Kidney (tissue), 13 donors: ENCODE measurements at regions not wholly inside any gene's neighbourhood (a gene's known extent, or its start where the extent isn't known, plus 50 kb on each side); places are given as distances from the start of the nearest gene placed in this dataset.

Experiments
- DNase-seq, 5 donors: peaks; one replicate each; pipeline ENCODE4 v3.0.0-alpha.2; 2013 to 2020
- FAIRE-seq: peaks from 2 replicates; lab custom pipeline; 2012; peaks lifted over from hg19 to GRCh38; lab: Jason Lieb, UNC
- H3K27ac ChIP-seq, 2 donors: one replicate each; pipeline ENCODE4 v1.7.0; 2013; ENCODE audit warnings: low read depth in 2 of 2, low read length in 2 of 2, inconsistent platforms in 1 of 2
- H3K27me3 ChIP-seq: one replicate; pipeline ENCODE4 v1.7.1; 2013; ENCODE audit warnings: low read length, inconsistent platforms; ENCODE audit not compliant: control insufficient read depth, insufficient read depth
- H3K36me3 ChIP-seq, 3 donors: one replicate each; pipeline versions ENCODE4 v1.7.0 to v1.7.1; 2013; ENCODE audit warnings: low read length in 3 of 3, control low read depth in 1 of 3, inconsistent platforms in 1 of 3; ENCODE audit not compliant: insufficient read depth in 3 of 3, control insufficient read depth in 2 of 3
- H3K4me1 ChIP-seq, 3 donors: one replicate each; pipeline versions ENCODE4 v1.7.0 to v1.7.1; 2013; ENCODE audit warnings: low read length in 3 of 3, inconsistent platforms in 1 of 3, low read depth in 1 of 3; ENCODE audit not compliant: control insufficient read depth in 2 of 3, insufficient read depth in 2 of 3
- H3K4me3 ChIP-seq, 3 donors: one replicate each; pipeline versions ENCODE4 v1.7.0 to v1.8.1; 2013; ENCODE audit warnings: low read length in 3 of 3, control low read depth in 1 of 3, inconsistent platforms in 1 of 3
- H3K9ac ChIP-seq, 3 donors: one replicate each; pipeline versions ENCODE4 v1.7.0 to v1.7.1; 2013; ENCODE audit warnings: low read length in 3 of 3, control low read depth in 1 of 3, inconsistent platforms in 1 of 3
- H3K9me3 ChIP-seq, 3 donors: one replicate each; pipeline versions ENCODE4 v1.7.0 to v1.7.1; 2013; ENCODE audit warnings: low read length in 3 of 3, control low read depth in 1 of 3, inconsistent platforms in 1 of 3; ENCODE audit not compliant: control insufficient read depth in 2 of 3, insufficient read depth in 1 of 3
- CTCF ChIP-seq: IDR thresholded peaks from 3 replicates; pipeline ENCODE4 v1.5.1; 2012; ENCODE audit warnings: mild to moderate bottlenecking, moderate library complexity, borderline replicate concordance; ENCODE audit not compliant: insufficient read depth; ENCODE audit errors: extremely low read depth
- intact Hi-C: fragments of 100-400 bp; cut with DNase I; formaldehyde crosslinking; loops from one replicate; pipeline ENCODE4 v1.11.1; 2022
- donor health status: control.
- donor health status: control.
- donor health status: control.
- donor health status: control.
- donor health status: control.
- donor health status: DM: yes; HTN: yes; CAD: no.
- donor health status: Normal renal cell carcinoma (clear cell type).

- no peak for TF ChIP-seq CTCF
- no peak overlapping the region for H3K4me3 ChIP-seq
- DNase-seq = no peak
- H3K36me3 ChIP-seq = no peaks in the 10 kb centered on the region
- H3K9me3 ChIP-seq = peaks cover 0 to 2% (median 0%) of the 10 kb centered on the region in 3 donors
- no peaks in the 10 kb centered on the region for H3K4me1 ChIP-seq
- no peak overlapping the region for H3K9ac ChIP-seq
- no peaks in the 10 kb centered on the region for H3K27me3 ChIP-seq
- no peak for FAIRE-seq
- intact Hi-C loops = no loop called here
- H3K27ac ChIP-seq = no peak overlapping the region
Measured at GRCh38 chr10:86600296-86600695, 54.1 kb upstream of the OPN4 start.

- DNase-seq = no peak
- no peak for FAIRE-seq
- no peaks in the 10 kb centered on the region for H3K4me1 ChIP-seq
- no peak overlapping the region for H3K4me3 ChIP-seq
- intact Hi-C loops = no loop called here
- H3K36me3 ChIP-seq = no peaks in the 10 kb centered on the region
- no peaks in the 10 kb centered on the region for H3K27me3 ChIP-seq
- H3K27ac ChIP-seq = no peak overlapping the region
- peaks cover 0 to 7% (median 0%) of the 10 kb centered on the region in 3 donors for H3K9me3 ChIP-seq
- H3K9ac ChIP-seq = no peak overlapping the region
- TF ChIP-seq CTCF = no peak
Measured at GRCh38 chr10:86601956-86602602, 52.3 kb upstream of the OPN4 start.

- Histone ChIP-seq H3K36me3 (no peaks in the 10 kb centered on the region), H3K4me1 (no peaks in the 10 kb centered on the region), H3K9me3 (peaks cover 0 to 7% (median 0%) of the 10 kb centered on the region in 3 donors), H3K9ac (no peak overlapping the region), H3K4me3 (no peak overlapping the region), H3K27me3 (no peaks in the 10 kb centered on the region), H3K27ac (no peak overlapping the region)
- TF ChIP-seq CTCF = no peak
- no peak for FAIRE-seq
- no peak for DNase-seq
- intact Hi-C loops = no loop called here
Measured at GRCh38 chr10:86603256-86603655, 51.1 kb upstream of the OPN4 start.
